WTC11 (cell line): ENCODE measurements at regions not wholly inside any gene's neighbourhood (a gene's known extent, or its start where the extent isn't known, plus 50 kb on each side); places are given as distances from the start of the nearest gene placed in this dataset.

ENCODE experiments used
- ATAC-seq: fragments of 200-7000 bp; cut with Tn5 transposase; 2 replicates; pipeline ENCODE4 v1.10.0; 2021; ENCODE audit warnings: mild to moderate bottlenecking, moderate library complexity
- CTCF ChIA-PET: fragments of 300-600 bp; sonication (Branson Sonifier 250); formaldehyde crosslinking; loops from one replicate; lab custom pipeline; 2021; ENCODE audit warnings: antibody characterized with exemption; lab: Charles Lee
- POLR2A ChIA-PET: fragments of 350-600 bp; sonication (Branson Sonifier 250); formaldehyde crosslinking; loops from one replicate; lab custom pipeline; 2021; ENCODE audit warnings: antibody characterized with exemption; lab: Charles Lee
- DNase-seq: peaks from one replicate; pipeline ENCODE4 v3.0.0; 2021; ENCODE audit warnings: low spot score
- H3K27ac Mint-ChIP-seq: 2 replicates; pipeline ENCODE4 v1.8.0; 2021; ENCODE audit warnings: mixed read lengths
- H3K27me3 Mint-ChIP-seq: 2 replicates; pipeline ENCODE4 v1.8.0; 2021; ENCODE audit warnings: low read depth, mild to moderate bottlenecking, moderate library complexity, mixed read lengths
- H3K36me3 Mint-ChIP-seq: 2 replicates; pipeline ENCODE4 v1.8.0; 2021; ENCODE audit warnings: mixed read lengths
- H3K4me1 Mint-ChIP-seq: 2 replicates; pipeline ENCODE4 v1.8.0; 2022; ENCODE audit warnings: mixed read lengths
- H3K4me3 Mint-ChIP-seq: 2 replicates; pipeline ENCODE4 v1.8.0; 2021; ENCODE audit warnings: mild to moderate bottlenecking, moderate library complexity, mixed read lengths
- H3K9me3 Mint-ChIP-seq: 2 replicates; pipeline ENCODE4 v1.8.0; 2021; ENCODE audit warnings: mixed read lengths
- AR ChIP-seq: fragments of 250-450 bp; sonication (Bioruptor Pico); IDR thresholded peaks from 2 replicates; pipeline ENCODE4 v1.9.0; 2021; ENCODE audit warnings: mild to moderate bottlenecking
- ATF1 ChIP-seq: sonication (generic); formaldehyde crosslinking; IDR thresholded peaks from 2 replicates; pipeline ENCODE4 v1.8.1; 2023; ENCODE audit warnings: mild to moderate bottlenecking, moderate library complexity, missing genetic modification reagents
- ATF6 ChIP-seq: sonication (generic); formaldehyde crosslinking; IDR thresholded peaks from 2 replicates; pipeline ENCODE4 v1.8.1; 2023; ENCODE audit warnings: mild to moderate bottlenecking, missing genetic modification reagents
- CBFB ChIP-seq: sonication (generic); formaldehyde crosslinking; IDR thresholded peaks from 2 replicates; pipeline ENCODE4 v1.8.1; 2022; ENCODE audit warnings: mild to moderate bottlenecking, low read depth, missing genetic modification reagents
- E2F4 ChIP-seq: sonication (generic); formaldehyde crosslinking; IDR thresholded peaks from 2 replicates; pipeline ENCODE4 v1.8.1; 2022; ENCODE audit warnings: low read depth, mild to moderate bottlenecking, moderate library complexity, missing genetic modification reagents, borderline replicate concordance
- FOXP1 ChIP-seq: sonication (generic); formaldehyde crosslinking; IDR thresholded peaks from 2 replicates; pipeline ENCODE4 v1.8.0; 2022; ENCODE audit warnings: missing genetic modification reagents, mild to moderate bottlenecking, moderate library complexity, borderline replicate concordance
- NFATC4 ChIP-seq: fragments of 250-450 bp; sonication (Bioruptor Pico); IDR thresholded peaks from 2 replicates; pipeline ENCODE4 v1.9.0; 2021; ENCODE audit warnings: mild to moderate bottlenecking
- NFYB ChIP-seq: sonication (generic); formaldehyde crosslinking; conservative IDR thresholded peaks from 2 replicates; pipeline ENCODE4 v1.8.0; 2022; ENCODE audit warnings: low read depth, missing genetic modification reagents
- PREB ChIP-seq: sonication (generic); formaldehyde crosslinking; IDR thresholded peaks from 2 replicates; pipeline ENCODE4 v1.8.1; 2022; ENCODE audit warnings: mild to moderate bottlenecking, missing genetic modification reagents, moderate library complexity, borderline replicate concordance
- RORB ChIP-seq: fragments of 250-450 bp; sonication (Bioruptor Pico); IDR thresholded peaks from 2 replicates; pipeline ENCODE4 v1.9.0; 2021; ENCODE audit warnings: mild to moderate bottlenecking
- ZNF121 ChIP-seq: sonication (generic); formaldehyde crosslinking; IDR thresholded peaks from 2 replicates; pipeline ENCODE4 v1.8.0; 2023; ENCODE audit warnings: missing genetic modification reagents
- ZNF281 ChIP-seq: sonication (generic); formaldehyde crosslinking; IDR thresholded peaks from 2 replicates; pipeline ENCODE4 v1.8.0; 2023; ENCODE audit warnings: mild to moderate bottlenecking, missing genetic modification reagents
- ZNF396 ChIP-seq: fragments of 250-450 bp; sonication (Bioruptor Pico); IDR thresholded peaks from 2 replicates; pipeline ENCODE4 v1.8.0; 2021; ENCODE audit warnings: mild to moderate bottlenecking, moderate library complexity, borderline replicate concordance
- ZNF423 ChIP-seq: fragments of 250-450 bp; sonication (Bioruptor Pico); IDR thresholded peaks from 2 replicates; pipeline ENCODE4 v2.1.2; 2022; ENCODE audit warnings: mild to moderate bottlenecking, moderate library complexity
- TF ChIP-seq, protein P1 (sequence below): sonication (generic); formaldehyde crosslinking; IDR thresholded peaks from 2 replicates; pipeline ENCODE4 v1.8.0; 2022; ENCODE audit warnings: mild to moderate bottlenecking, missing genetic modification reagents
- TF ChIP-seq, protein P2 (sequence below): fragments of 250-450 bp; sonication (Bioruptor Pico); IDR thresholded peaks from 2 replicates; pipeline ENCODE4 v2.1.2; 2022; ENCODE audit warnings: mild to moderate bottlenecking, moderate library complexity
- TF ChIP-seq, protein P3 (sequence below): fragments of 250-450 bp; sonication (Bioruptor Pico); IDR thresholded peaks from 2 replicates; pipeline ENCODE4 v1.8.0; 2021; ENCODE audit warnings: mild to moderate bottlenecking
- TF ChIP-seq, protein P4 (sequence below): fragments of 250-450 bp; sonication (Bioruptor Pico); conservative IDR thresholded peaks from 2 replicates; pipeline ENCODE4 v1.9.0; 2021; ENCODE audit warnings: mild to moderate bottlenecking
- TF ChIP-seq, protein P5 (sequence below): sonication (generic); formaldehyde crosslinking; IDR thresholded peaks from 2 replicates; pipeline ENCODE4 v1.8.0; 2023; ENCODE audit warnings: missing genetic modification reagents

DNA sequence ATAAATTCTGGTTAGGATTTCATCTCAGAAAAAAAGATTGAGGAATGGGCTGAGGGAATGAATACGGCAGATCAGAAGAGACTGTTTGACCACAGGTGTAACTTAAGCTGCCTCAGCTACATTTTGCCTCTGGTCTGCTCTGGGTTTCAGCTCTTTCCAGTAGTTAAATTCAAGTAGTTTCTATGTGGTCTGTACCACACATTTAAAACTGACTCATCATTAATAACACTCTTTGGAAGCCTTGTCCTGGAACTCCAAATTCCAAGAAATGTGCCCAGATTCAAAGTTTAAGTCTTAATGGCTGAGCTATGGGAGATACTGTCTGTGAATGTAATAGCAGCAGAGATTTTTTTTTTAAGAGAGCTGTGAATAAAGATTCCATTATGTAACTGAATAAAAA is 133.1 kb upstream of the IGSF10 start:
- TF ChIP-seq ZNF121: no peak
- TF ChIP-seq NFATC4 (CRISPR knock-in tag): no peak
- no peak for TF ChIP-seq ATF1 (CRISPR knock-in tag)
- no peak for TF ChIP-seq PREB (CRISPR knock-in tag)
- no peak for TF ChIP-seq FOXP1 (CRISPR knock-in tag)
- TF ChIP-seq, protein P1, sequence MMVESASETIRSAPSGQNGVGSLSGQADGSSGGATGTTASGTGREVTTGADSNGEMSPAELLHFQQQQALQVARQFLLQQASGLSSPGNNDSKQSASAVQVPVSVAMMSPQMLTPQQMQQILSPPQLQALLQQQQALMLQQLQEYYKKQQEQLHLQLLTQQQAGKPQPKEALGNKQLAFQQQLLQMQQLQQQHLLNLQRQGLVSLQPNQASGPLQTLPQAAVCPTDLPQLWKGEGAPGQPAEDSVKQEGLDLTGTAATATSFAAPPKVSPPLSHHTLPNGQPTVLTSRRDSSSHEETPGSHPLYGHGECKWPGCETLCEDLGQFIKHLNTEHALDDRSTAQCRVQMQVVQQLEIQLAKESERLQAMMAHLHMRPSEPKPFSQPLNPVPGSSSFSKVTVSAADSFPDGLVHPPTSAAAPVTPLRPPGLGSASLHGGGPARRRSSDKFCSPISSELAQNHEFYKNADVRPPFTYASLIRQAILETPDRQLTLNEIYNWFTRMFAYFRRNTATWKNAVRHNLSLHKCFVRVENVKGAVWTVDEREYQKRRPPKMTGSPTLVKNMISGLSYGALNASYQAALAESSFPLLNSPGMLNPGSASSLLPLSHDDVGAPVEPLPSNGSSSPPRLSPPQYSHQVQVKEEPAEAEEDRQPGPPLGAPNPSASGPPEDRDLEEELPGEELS (CRISPR knock-in tag): no peak
- no peak for TF ChIP-seq AR (CRISPR knock-in tag)
- no peak for TF ChIP-seq NFYB (CRISPR knock-in tag)
- TF ChIP-seq ZNF396 (CRISPR knock-in tag): no peak
- no peak for TF ChIP-seq CBFB
- no peak for TF ChIP-seq ZNF281 (CRISPR knock-in tag)
- no peak for TF ChIP-seq E2F4 (CRISPR knock-in tag)
- TF ChIP-seq, protein P2, sequence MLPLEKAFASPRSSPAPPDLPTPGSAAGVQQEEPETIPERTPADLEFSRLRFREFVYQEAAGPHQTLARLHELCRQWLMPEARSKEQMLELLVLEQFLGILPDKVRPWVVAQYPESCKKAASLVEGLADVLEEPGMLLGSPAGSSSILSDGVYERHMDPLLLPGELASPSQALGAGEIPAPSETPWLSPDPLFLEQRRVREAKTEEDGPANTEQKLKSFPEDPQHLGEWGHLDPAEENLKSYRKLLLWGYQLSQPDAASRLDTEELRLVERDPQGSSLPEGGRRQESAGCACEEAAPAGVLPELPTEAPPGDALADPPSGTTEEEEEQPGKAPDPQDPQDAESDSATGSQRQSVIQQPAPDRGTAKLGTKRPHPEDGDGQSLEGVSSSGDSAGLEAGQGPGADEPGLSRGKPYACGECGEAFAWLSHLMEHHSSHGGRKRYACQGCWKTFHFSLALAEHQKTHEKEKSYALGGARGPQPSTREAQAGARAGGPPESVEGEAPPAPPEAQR (CRISPR knock-in tag): no peak
- TF ChIP-seq, protein P3, sequence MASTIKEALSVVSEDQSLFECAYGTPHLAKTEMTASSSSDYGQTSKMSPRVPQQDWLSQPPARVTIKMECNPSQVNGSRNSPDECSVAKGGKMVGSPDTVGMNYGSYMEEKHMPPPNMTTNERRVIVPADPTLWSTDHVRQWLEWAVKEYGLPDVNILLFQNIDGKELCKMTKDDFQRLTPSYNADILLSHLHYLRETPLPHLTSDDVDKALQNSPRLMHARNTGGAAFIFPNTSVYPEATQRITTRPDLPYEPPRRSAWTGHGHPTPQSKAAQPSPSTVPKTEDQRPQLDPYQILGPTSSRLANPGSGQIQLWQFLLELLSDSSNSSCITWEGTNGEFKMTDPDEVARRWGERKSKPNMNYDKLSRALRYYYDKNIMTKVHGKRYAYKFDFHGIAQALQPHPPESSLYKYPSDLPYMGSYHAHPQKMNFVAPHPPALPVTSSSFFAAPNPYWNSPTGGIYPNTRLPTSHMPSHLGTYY (CRISPR knock-in tag): no peak
- TF ChIP-seq ZNF423: no peak
- TF ChIP-seq, protein P4, sequence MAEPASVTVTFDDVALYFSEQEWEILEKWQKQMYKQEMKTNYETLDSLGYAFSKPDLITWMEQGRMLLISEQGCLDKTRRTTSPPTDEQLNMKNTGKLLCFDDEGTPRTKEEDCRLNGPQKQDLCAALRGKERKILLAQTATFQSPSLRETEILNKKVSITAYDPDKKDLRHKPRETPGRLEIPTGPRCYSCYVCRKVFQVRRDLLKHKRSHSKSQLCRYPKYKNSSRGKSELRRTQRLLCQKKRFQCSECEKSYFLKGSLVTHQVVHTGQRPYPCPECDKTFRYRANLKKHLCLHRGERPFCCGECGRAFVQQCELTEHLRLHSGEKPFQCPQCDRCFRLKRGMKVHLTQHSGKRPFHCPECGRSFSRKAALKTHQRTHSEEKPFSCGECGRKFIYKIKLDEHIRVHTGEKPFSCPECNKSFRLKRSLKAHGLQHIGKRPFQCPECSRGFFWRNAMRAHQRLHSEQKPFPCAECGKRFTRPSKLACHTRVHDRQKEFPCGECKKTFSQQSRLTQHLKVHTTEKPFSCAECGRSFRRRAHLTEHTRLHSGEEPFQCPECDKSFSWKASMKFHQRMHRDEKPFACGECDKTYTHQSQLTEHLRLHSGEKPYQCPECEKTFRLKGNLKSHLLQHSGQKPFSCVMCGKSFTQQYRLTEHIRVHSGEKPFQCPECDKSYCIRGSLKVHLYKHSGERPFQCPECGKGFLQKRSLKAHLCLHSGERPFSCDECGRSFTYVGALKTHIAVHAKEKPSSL (CRISPR knock-in tag): no peak
- TF ChIP-seq, protein P5, sequence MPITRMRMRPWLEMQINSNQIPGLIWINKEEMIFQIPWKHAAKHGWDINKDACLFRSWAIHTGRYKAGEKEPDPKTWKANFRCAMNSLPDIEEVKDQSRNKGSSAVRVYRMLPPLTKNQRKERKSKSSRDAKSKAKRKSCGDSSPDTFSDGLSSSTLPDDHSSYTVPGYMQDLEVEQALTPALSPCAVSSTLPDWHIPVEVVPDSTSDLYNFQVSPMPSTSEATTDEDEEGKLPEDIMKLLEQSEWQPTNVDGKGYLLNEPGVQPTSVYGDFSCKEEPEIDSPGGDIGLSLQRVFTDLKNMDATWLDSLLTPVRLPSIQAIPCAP (CRISPR knock-in tag): no peak
- TF ChIP-seq ATF6 (CRISPR knock-in tag): no peak
- no peak for TF ChIP-seq RORB (CRISPR knock-in tag)
- H3K27ac Mint-ChIP-seq: no peak overlapping the region
- no peak for DNase-seq
- H3K27me3 Mint-ChIP-seq: no peaks in the 10 kb centered on the region
- H3K9me3 Mint-ChIP-seq: no peaks in the 10 kb centered on the region
- no peaks in the 10 kb centered on the region for H3K36me3 Mint-ChIP-seq
- no peak for ATAC-seq
- ChIA-PET CTCF (interaction anchor here (0.6 to 1.4 kb wide), 3 partner anchors 15 to 175 kb away, joined by 3 read pairs; no protein-coding TSS in a partner anchor), POLR2A (no interaction called here)
- H3K4me3 Mint-ChIP-seq: no peak overlapping the region
- peaks cover 31% of the 10 kb centered on the region for H3K4me1 Mint-ChIP-seq
